ENCODE measurements at regions not wholly inside any gene's neighbourhood (a gene's known extent, or its start where the extent isn't known, plus 50 kb on each side); places are given as distances from the start of the nearest gene placed in this dataset.

DNA sequence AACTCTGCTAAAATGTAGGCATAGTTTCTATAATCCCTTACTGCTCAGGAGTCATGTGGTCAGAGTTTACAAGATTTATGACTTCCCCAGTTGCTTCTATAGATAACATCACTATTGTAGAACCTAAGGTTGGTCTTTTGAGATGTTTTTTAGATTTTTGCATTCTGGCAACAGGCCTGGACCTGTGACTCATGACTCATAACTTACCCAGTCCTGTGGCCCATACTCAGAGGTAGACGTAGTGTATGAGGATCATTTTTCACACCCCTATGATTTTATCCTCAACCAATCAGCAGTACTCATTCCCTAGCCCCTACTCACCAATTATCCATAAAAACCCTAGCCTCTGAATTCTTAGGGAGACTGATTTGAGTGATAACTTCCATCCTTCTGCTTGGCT, 384.4 kb upstream of the DDI1 start:
- no peak for TF ChIP-seq POLR2A (IDR thresholded peaks at IDR 0.05)
- TF ChIP-seq CTCF (IDR thresholded peaks at IDR 0.05), result no peak

Measured in lower leg skin (tissue), 3 donors.